ENCODE measurements at regions not wholly inside any gene's neighbourhood (a gene's known extent, or its start where the extent isn't known, plus 50 kb on each side); places are given as distances from the start of the nearest gene placed in this dataset.

DNA sequence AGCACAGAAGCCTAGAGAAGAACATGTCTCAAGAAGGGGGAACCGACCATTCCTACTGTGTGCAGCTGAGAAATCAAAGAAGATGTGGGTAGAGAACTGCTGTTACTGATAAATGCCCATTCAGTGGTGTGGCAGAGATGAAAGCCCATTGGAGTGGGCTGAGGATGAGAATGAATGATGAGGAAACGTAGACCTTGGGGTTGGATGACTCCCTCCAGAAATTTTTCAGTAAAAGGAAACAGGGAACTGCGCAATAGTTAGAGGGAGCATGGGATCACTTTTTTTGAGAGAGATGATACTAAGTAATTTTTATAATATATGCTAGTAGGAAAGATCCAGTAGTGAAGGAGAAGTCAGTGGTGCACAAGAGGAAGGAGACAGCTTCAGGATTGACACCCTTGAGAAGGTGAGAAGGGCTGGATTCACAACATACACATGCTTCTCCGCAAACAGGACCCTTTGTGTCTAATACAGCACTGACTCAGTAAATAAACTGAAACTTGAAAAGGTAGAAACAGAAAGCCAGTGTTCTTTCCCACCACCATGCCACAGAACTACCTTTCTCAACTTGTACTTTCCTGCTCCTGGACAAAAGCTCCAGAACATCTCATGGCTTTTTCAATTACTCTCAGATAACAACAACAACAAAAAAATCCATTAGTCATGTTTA is 104.7 kb upstream of the IL6 start (continued):
- TF ChIP-seq SIN3A (conservative IDR thresholded peaks at IDR 0.05 in 1 of 2, IDR thresholded peaks at IDR 0.05 in 1 of 2; ENCODE audit: low read depth in 1 of 2, low read length in 2 of 2) (no peak), TCF12 (IDR thresholded peaks at IDR 0.05; ENCODE audit: low read depth, low read length) (no peak), NRF1 (IDR thresholded peaks at IDR 0.05; ENCODE audit: low read depth, low read length) (no peak), EGR1 (IDR thresholded peaks at IDR 0.05; ENCODE audit: borderline replicate concordance, low read depth, low read length) (no peak), SP1 (IDR thresholded peaks at IDR 0.05; ENCODE audit: low read depth, low read length) (no peak)
